H1 (cell line): ENCODE measurements at regions not wholly inside any gene's neighbourhood (a gene's known extent, or its start where the extent isn't known, plus 50 kb on each side); places are given as distances from the start of the nearest gene placed in this dataset.

ENCODE experiments used
- EZH2 ChIP-seq: fragments of 200-600 bp; sonication (generic); IDR thresholded peaks from 2 replicates; pipeline ENCODE4 v1.7.1; 2012; ENCODE audit warnings: low read depth, mild to moderate bottlenecking, moderate library complexity, low read length, inconsistent platforms; ENCODE audit not compliant: severe bottlenecking
- FOSL1 ChIP-seq: IDR thresholded peaks from 2 replicates; pipeline ENCODE4 v1.6.1; 2011; ENCODE audit warnings: mild to moderate bottlenecking, low read depth, low read length, moderate library complexity; ENCODE audit not compliant: insufficient read depth
- GTF2F1 ChIP-seq: IDR thresholded peaks from 2 replicates; pipeline ENCODE4 v1.6.1; 2012; ENCODE audit warnings: low read depth, low read length, improper control_type of control experiment, borderline replicate concordance
- JUN ChIP-seq: IDR thresholded peaks from 2 replicates; pipeline ENCODE4 v1.6.1; 2011; ENCODE audit warnings: low read depth, mild to moderate bottlenecking, improper control_type of control experiment, low read length
- JUND ChIP-seq: IDR thresholded peaks from 2 replicates; pipeline ENCODE4 v1.6.1; 2011; ENCODE audit warnings: mild to moderate bottlenecking, improper control_type of control experiment, low read length
- KDM1A ChIP-seq: fragments of 200-600, 300-600 bp; sonication (generic); IDR thresholded peaks from 2 replicates; pipeline ENCODE4 v1.7.1; 2016; ENCODE audit warnings: mild to moderate bottlenecking, low read length, borderline replicate concordance
- PHF8 ChIP-seq: fragments of 200-600 bp; sonication (generic); conservative IDR thresholded peaks from 2 replicates; pipeline ENCODE4 v1.7.1; 2012; ENCODE audit warnings: low read depth, mild to moderate bottlenecking, inconsistent platforms, low read length, moderate library complexity
- POLR2A ChIP-seq, 2 experiments: IDR thresholded peaks; 1 replicate in 1 of 2; 2 replicates in 1 of 2; pipeline ENCODE4 v1.6.1; 2011; ENCODE audit warnings: low read depth in 2 of 2, low read length in 2 of 2, mild to moderate bottlenecking in 2 of 2; ENCODE audit errors: control extremely low read depth in 1 of 2
- POLR2AphosphoS5 ChIP-seq: IDR thresholded peaks from 2 replicates; pipeline ENCODE4 v1.6.1; 2011; ENCODE audit warnings: low read depth, low read length
- SUZ12 ChIP-seq: fragments of 200-600 bp; sonication (generic); IDR thresholded peaks from 2 replicates; pipeline ENCODE4 v1.6.1; 2012; ENCODE audit warnings: mild to moderate bottlenecking, inconsistent platforms, low read length, moderate library complexity, mixed read lengths
- TF ChIP-seq, protein P1 (sequence below), 3 experiments: IDR thresholded peaks; 1 replicate in 2 of 3; 2 replicates in 1 of 3; pipeline versions ENCODE4 v1.5.1 to v1.6.1; 2011; ENCODE audit warnings: low read length in 3 of 3, mild to moderate bottlenecking in 3 of 3, inconsistent platforms in 2 of 3, low read depth in 1 of 3, moderate library complexity in 1 of 3; ENCODE audit not compliant: insufficient read depth in 1 of 3; ENCODE audit errors: control extremely low read depth in 1 of 3
- TF ChIP-seq, protein P2 (sequence below): IDR thresholded peaks from 2 replicates; pipeline ENCODE4 v1.6.1; 2011; ENCODE audit warnings: low read length, improper control_type of control experiment

DNA sequence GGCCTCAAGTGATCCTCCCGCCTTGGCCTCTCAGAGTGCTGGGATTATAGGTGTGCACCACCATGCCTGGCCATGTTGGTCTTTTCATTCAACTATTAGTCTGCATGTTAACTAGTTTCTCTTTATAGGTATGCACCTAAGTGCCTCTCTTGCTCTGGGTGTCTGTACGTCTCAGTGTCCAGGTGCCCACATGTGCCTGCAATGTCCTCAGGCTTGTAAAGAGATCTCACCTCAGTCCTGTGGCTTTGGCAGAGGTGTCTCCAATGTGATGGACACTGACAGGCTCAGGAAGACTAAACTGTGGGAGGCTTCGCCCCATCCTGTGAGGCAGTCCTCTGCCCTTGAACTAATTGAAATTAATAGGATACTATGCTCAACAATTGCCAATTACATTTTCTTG, 526.3 kb downstream of the PTPRU start:
- no peak for TF ChIP-seq JUND
- TF ChIP-seq JUN = no peak
- TF ChIP-seq, protein P1, sequence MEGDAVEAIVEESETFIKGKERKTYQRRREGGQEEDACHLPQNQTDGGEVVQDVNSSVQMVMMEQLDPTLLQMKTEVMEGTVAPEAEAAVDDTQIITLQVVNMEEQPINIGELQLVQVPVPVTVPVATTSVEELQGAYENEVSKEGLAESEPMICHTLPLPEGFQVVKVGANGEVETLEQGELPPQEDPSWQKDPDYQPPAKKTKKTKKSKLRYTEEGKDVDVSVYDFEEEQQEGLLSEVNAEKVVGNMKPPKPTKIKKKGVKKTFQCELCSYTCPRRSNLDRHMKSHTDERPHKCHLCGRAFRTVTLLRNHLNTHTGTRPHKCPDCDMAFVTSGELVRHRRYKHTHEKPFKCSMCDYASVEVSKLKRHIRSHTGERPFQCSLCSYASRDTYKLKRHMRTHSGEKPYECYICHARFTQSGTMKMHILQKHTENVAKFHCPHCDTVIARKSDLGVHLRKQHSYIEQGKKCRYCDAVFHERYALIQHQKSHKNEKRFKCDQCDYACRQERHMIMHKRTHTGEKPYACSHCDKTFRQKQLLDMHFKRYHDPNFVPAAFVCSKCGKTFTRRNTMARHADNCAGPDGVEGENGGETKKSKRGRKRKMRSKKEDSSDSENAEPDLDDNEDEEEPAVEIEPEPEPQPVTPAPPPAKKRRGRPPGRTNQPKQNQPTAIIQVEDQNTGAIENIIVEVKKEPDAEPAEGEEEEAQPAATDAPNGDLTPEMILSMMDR (IDR thresholded peaks at IDR 0.05; ENCODE audit: control extremely low read depth in 1 of 3, insufficient read depth in 1 of 3, low read depth in 1 of 3, low read length in 3 of 3) = no peak
- TF ChIP-seq KDM1A = no peak
- no peak for TF ChIP-seq POLR2A (IDR thresholded peaks at IDR 0.05; ENCODE audit: control extremely low read depth in 1 of 2, low read depth in 2 of 2, low read length in 2 of 2)
- TF ChIP-seq EZH2 = no peak
- no peak for TF ChIP-seq SUZ12
- no peak for TF ChIP-seq FOSL1
- TF ChIP-seq, protein P2, sequence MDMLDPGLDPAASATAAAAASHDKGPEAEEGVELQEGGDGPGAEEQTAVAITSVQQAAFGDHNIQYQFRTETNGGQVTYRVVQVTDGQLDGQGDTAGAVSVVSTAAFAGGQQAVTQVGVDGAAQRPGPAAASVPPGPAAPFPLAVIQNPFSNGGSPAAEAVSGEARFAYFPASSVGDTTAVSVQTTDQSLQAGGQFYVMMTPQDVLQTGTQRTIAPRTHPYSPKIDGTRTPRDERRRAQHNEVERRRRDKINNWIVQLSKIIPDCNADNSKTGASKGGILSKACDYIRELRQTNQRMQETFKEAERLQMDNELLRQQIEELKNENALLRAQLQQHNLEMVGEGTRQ = no peak
- no peak for TF ChIP-seq GTF2F1
- TF ChIP-seq POLR2AphosphoS5 = no peak
- no peak for TF ChIP-seq PHF8
